ENCODE measurements at regions not wholly inside any gene's neighbourhood (a gene's known extent, or its start where the extent isn't known, plus 50 kb on each side); places are given as distances from the start of the nearest gene placed in this dataset.

- POLR2A ChIA-PET = no interaction called here
- Histone ChIP-seq H3K27ac (ENCODE audit: low read depth, low read length) (no peak overlapping the region), H2AFZ (ENCODE audit: low read depth, low read length, poor library complexity, severe bottlenecking) (no peak overlapping the region), H3K9me3 (ENCODE audit: control insufficient read depth in 1 of 2, insufficient read depth in 1 of 2, low read depth in 1 of 2, low read length in 2 of 2) (no peaks in the 10 kb centered on the region), H3K4me2 (ENCODE audit: low read length) (no peak overlapping the region), H3K79me2 (ENCODE audit: insufficient read depth, low read length) (no peaks in the 10 kb centered on the region), H3K4me3 (replicated peaks in 1 of 2; ENCODE audit: low read depth in 1 of 2, low read length in 2 of 2) (no peak overlapping the region), H3K27me3 (ENCODE audit: insufficient read depth, low read length) (no peaks in the 10 kb centered on the region), H3K36me3 (ENCODE audit: control insufficient read depth in 1 of 2, insufficient read depth in 2 of 2, low read length in 2 of 2) (no peaks in the 10 kb centered on the region), H3K9me2 (ENCODE audit: insufficient read depth) (no peaks in the 10 kb centered on the region), H3K4me1 (ENCODE audit: control insufficient read depth in 1 of 2, insufficient read depth in 2 of 2, low read length in 2 of 2) (no peaks in the 10 kb centered on the region), H3K9ac (ENCODE audit: low read length) (no peak overlapping the region), H4K20me1 (ENCODE audit: insufficient read depth) (no peaks in the 10 kb centered on the region)
- RAD21 ChIA-PET (ENCODE audit: low non-redundant PET in 1 of 2, low total read pairs in 2 of 2, uncharacterized antibody in 2 of 2, unreplicated experiment in 2 of 2) = no interaction called here
- intact Hi-C loops (cut with micrococcal nuclease) = no loop called here
- ATAC-seq (no peak), DNase-seq (ENCODE audit: low read depth, low spot score) (no peak)
- CTCF ChIA-PET = no interaction called here
- BruUV-seq (replicated peaks) = no TSS peak
- TF ChIP-seq ZFX (IDR thresholded peaks at IDR 0.05) (no peak), ZNF274 (IDR thresholded peaks at IDR 0.05; ENCODE audit: low read depth, low read length) (no peak)
Observed at GRCh38 chr7:12864470-12865046, 177.1 kb downstream of the ARL4A start.

GRCh38 chr7:12865593-12865992, 178.2 kb downstream of the ARL4A start:
- ChIA-PET POLR2A (no interaction called here), RAD21 (ENCODE audit: low non-redundant PET in 1 of 2, low total read pairs in 2 of 2, uncharacterized antibody in 2 of 2, unreplicated experiment in 2 of 2) (no interaction called here), CTCF (no interaction called here)
- DNase-seq (ENCODE audit: low read depth, low spot score) (no peak), ATAC-seq (no peak)
- no peak overlapping the region for H3K27ac ChIP-seq (ENCODE audit: low read depth, low read length)
- peak overlapping the region; percentile 32 for H2AFZ ChIP-seq (ENCODE audit: low read depth, low read length, poor library complexity, severe bottlenecking)
- intact Hi-C loops (cut with micrococcal nuclease) = no loop called here
- H3K9me2 ChIP-seq (ENCODE audit: insufficient read depth) = no peaks in the 10 kb centered on the region
- H3K27me3 ChIP-seq (ENCODE audit: insufficient read depth, low read length) = no peaks in the 10 kb centered on the region
- no peaks in the 10 kb centered on the region for H3K79me2 ChIP-seq (ENCODE audit: insufficient read depth, low read length)
- TF ChIP-seq ELF1 (IDR thresholded peaks at IDR 0.05; ENCODE audit: borderline replicate concordance, low read depth) (no peak), JUND (IDR thresholded peaks at IDR 0.05) (no peak), SRF (IDR thresholded peaks at IDR 0.05; ENCODE audit: low read depth) (no peak)
- BruUV-seq (replicated peaks) = no TSS peak
- H3K36me3 ChIP-seq (ENCODE audit: control insufficient read depth in 1 of 2, insufficient read depth in 2 of 2, low read length in 2 of 2) = no peaks in the 10 kb centered on the region
- H3K9ac ChIP-seq (ENCODE audit: low read length) = no peak overlapping the region
- no peaks in the 10 kb centered on the region for H4K20me1 ChIP-seq (ENCODE audit: insufficient read depth)
- no peaks in the 10 kb centered on the region for H3K4me1 ChIP-seq (ENCODE audit: control insufficient read depth in 1 of 2, insufficient read depth in 2 of 2, low read length in 2 of 2)
- no peaks in the 10 kb centered on the region for H3K9me3 ChIP-seq (ENCODE audit: control insufficient read depth in 1 of 2, insufficient read depth in 1 of 2, low read depth in 1 of 2, low read length in 2 of 2)
- H3K4me2 ChIP-seq (ENCODE audit: low read length) = no peak overlapping the region
- H3K4me3 ChIP-seq (replicated peaks in 1 of 2; ENCODE audit: low read depth in 1 of 2, low read length in 2 of 2) = no peak overlapping the region

Measured in HCT116 (cell line).